GM10266 (cell line): ENCODE measurements at regions not wholly inside any gene's neighbourhood (a gene's known extent, or its start where the extent isn't known, plus 50 kb on each side); places are given as distances from the start of the nearest gene placed in this dataset.

Experiments
- DNase-seq: peaks from one replicate; pipeline ENCODE4 v3.0.0; 2012; ENCODE audit errors: extremely low spot score
- CTCF ChIP-seq: IDR thresholded peaks from 2 replicates; pipeline ENCODE4 v1.5.1; 2012; ENCODE audit warnings: mild to moderate bottlenecking, low read depth; ENCODE audit not compliant: control insufficient read depth, insufficient read depth; ENCODE audit errors: missing control alignments

- no peak for TF ChIP-seq CTCF
- DNase-seq, result no peak
Observed at GRCh38 chr1:199303035-199303434, 664.2 kb downstream of the PTPRC start.

GRCh38 chr1:199305053-199305452 lies 666.2 kb downstream of the PTPRC start:
- no peak for TF ChIP-seq CTCF
- no peak for DNase-seq

- DNase-seq, result no peak
Observed at GRCh38 chr1:199307496-199308264, 668.8 kb downstream of the PTPRC start.

GRCh38 chr1:199308349-199308846 lies 669.6 kb downstream of the PTPRC start:
- TF ChIP-seq CTCF, result no peak
- DNase-seq, result no peak

More at GRCh38 chr1:199307496-199308264, 668.8 kb downstream of the PTPRC start:
- no peak for TF ChIP-seq CTCF

- DNase-seq, result no peak
- TF ChIP-seq CTCF, result no peak
Observed at GRCh38 chr1:199310708-199311107, 671.9 kb downstream of the PTPRC start.

GRCh38 chr1:199311478-199312262 lies 672.8 kb downstream of the PTPRC start:
- DNase-seq, result no peak

More at GRCh38 chr1:199311478-199312262, 672.8 kb downstream of the PTPRC start:
- no peak for TF ChIP-seq CTCF
